Erythroblast (primary cell): ENCODE measurements at regions not wholly inside any gene's neighbourhood (a gene's known extent, or its start where the extent isn't known, plus 50 kb on each side); places are given as distances from the start of the nearest gene placed in this dataset.

Experiments used
- GATA1 ChIP-seq: IDR thresholded peaks from 2 replicates; pipeline ENCODE4 v1.6.1; 2011; ENCODE audit warnings: low read depth, mild to moderate bottlenecking, control low read depth, low read length, moderate library complexity
- POLR2A ChIP-seq: IDR thresholded peaks from 2 replicates; pipeline ENCODE4 v1.6.1; 2011; ENCODE audit warnings: mild to moderate bottlenecking, low read length

- TF ChIP-seq POLR2A (no peak), GATA1 (no peak)
Measured at GRCh38 chr3:6743067-6743720, 117.7 kb upstream of the GRM7 start.
